ENCODE measurements at regions not wholly inside any gene's neighbourhood (a gene's known extent, or its start where the extent isn't known, plus 50 kb on each side); places are given as distances from the start of the nearest gene placed in this dataset.

- no peak for TF ChIP-seq POLR2AphosphoS5 (IDR thresholded peaks at IDR 0.05; ENCODE audit: low read depth)
- TF ChIP-seq CTCF (IDR thresholded peaks at IDR 0.05; ENCODE audit: insufficient read depth, low read length) = no peak
- no peak for TF ChIP-seq SPI1 (IDR thresholded peaks at IDR 0.05; ENCODE audit: borderline replicate concordance, low read depth)
- TF ChIP-seq REST (IDR thresholded peaks at IDR 0.05; ENCODE audit: insufficient replicate concordance, low read depth) = no peak
- no peak for TF ChIP-seq GABPA (IDR thresholded peaks at IDR 0.05; ENCODE audit: low read depth)
Observed at GRCh38 chr2:144922519-144922918, 402.6 kb upstream of the ZEB2 start.

Data from HL-60 (cell line).